ENCODE measurements at regions not wholly inside any gene's neighbourhood (a gene's known extent, or its start where the extent isn't known, plus 50 kb on each side); places are given as distances from the start of the nearest gene placed in this dataset.

DNA sequence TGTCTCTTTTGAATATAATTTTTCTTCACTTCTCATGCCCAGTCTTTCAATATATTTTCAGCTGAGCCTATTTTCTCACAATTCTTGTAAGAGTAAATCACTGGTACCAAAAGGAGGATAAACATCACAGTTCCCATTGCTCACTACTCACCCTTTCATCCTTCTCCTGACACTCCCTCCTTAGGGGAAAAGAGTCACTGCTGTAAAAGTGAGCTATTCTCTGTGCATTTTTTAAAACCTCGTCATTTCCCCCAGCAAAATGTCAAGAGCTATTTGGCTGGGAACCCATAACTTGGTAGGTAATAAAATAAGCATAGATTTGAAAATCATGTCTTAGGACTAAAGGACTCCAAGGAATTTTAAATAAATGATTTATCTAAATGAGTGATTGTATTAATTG, 340.1 kb upstream of the GYPC start:
- no peaks in the 10 kb centered on the region for H3K27me3 Mint-ChIP-seq
- H3K4me3 Mint-ChIP-seq = no peak overlapping the region
- no peak overlapping the region for H3K27ac Mint-ChIP-seq
- no peaks in the 10 kb centered on the region for H3K36me3 Mint-ChIP-seq (ENCODE audit: low read depth)
- H3K4me1 Mint-ChIP-seq (ENCODE audit: low read depth) = no peaks in the 10 kb centered on the region
- intact Hi-C loops (cut with micrococcal nuclease) = no loop called here
- no peaks in the 10 kb centered on the region for H3K9me3 Mint-ChIP-seq

GRCh38 chr2:126317790-126318431, 338.0 kb upstream of the GYPC start:
- intact Hi-C loops (cut with micrococcal nuclease) = no loop called here
- Mint-ChIP-seq H3K4me3 (no peak overlapping the region), H3K4me1 (ENCODE audit: low read depth) (no peaks in the 10 kb centered on the region), H3K27ac (no peak overlapping the region), H3K27me3 (no peaks in the 10 kb centered on the region), H3K9me3 (no peaks in the 10 kb centered on the region), H3K36me3 (ENCODE audit: low read depth) (no peaks in the 10 kb centered on the region)

DNA sequence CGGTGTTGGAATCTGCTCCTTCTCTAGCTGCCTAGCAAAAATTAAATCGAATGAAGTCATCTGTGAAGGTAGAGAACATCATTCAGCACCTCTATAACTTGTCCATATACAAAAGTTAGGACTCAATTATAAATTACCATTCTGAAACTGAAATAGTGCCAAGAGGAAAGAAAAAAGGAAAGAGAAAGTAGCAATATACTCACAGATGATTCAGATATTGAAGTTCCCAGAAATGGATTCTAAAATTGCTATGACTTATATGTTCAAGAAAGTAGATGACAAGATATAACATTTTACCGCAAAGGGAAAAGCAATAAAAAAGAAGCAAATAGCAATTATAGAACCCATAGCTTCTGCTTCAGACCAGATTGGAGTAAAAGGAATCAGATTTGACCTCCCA, 333.6 kb upstream of the GYPC start:
- no peaks in the 10 kb centered on the region for H3K4me1 Mint-ChIP-seq (ENCODE audit: low read depth)
- H3K36me3 Mint-ChIP-seq (ENCODE audit: low read depth) = no peaks in the 10 kb centered on the region
- no peaks in the 10 kb centered on the region for H3K9me3 Mint-ChIP-seq
- intact Hi-C loops (cut with micrococcal nuclease) = no loop called here
- no peaks in the 10 kb centered on the region for H3K27me3 Mint-ChIP-seq
- no peak overlapping the region for H3K4me3 Mint-ChIP-seq
- H3K27ac Mint-ChIP-seq = no peak overlapping the region

DNA sequence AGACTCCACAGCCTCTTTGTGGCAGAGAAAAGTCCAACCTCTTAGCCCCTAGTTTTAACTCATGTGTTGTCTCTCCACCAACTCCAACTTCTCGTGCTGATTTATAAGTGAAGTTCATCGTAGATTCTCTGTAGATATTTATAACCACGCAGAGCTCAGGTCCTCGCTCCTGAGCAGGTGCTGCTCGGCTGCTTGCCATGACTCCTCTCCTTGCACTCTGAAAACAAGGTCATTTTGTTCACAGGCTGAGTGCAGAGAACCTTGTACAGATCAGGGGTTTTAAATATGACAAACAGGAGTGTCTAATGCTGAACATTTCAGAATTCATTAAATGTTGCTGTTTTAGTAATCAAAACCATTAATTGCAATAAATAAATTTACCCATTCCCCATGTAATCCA, 330.8 kb upstream of the GYPC start:
- Mint-ChIP-seq H3K9me3 (peaks cover under 1% of the 10 kb centered on the region), H3K4me3 (no peak overlapping the region), H3K4me1 (ENCODE audit: low read depth) (no peaks in the 10 kb centered on the region), H3K27me3 (no peaks in the 10 kb centered on the region), H3K36me3 (ENCODE audit: low read depth) (no peaks in the 10 kb centered on the region), H3K27ac (no peak overlapping the region)
- intact Hi-C loops (cut with micrococcal nuclease) = no loop called here

GRCh38 chr2:126329173-126329572, 326.8 kb upstream of the GYPC start:
- Mint-ChIP-seq H3K27ac (no peak overlapping the region), H3K36me3 (ENCODE audit: low read depth) (no peaks in the 10 kb centered on the region), H3K9me3 (peaks cover 40% of the 10 kb centered on the region), H3K27me3 (no peaks in the 10 kb centered on the region), H3K4me1 (ENCODE audit: low read depth) (no peaks in the 10 kb centered on the region), H3K4me3 (no peak overlapping the region)
- intact Hi-C loops (cut with micrococcal nuclease) = no loop called here

GRCh38 chr2:126342457-126342856, 313.5 kb upstream of the GYPC start:
- no peaks in the 10 kb centered on the region for H3K27me3 Mint-ChIP-seq
- intact Hi-C loops (cut with micrococcal nuclease) = no loop called here
- H3K9me3 Mint-ChIP-seq = no peaks in the 10 kb centered on the region
- H3K4me1 Mint-ChIP-seq (ENCODE audit: low read depth) = no peaks in the 10 kb centered on the region
- H3K36me3 Mint-ChIP-seq (ENCODE audit: low read depth) = no peaks in the 10 kb centered on the region
- no peak overlapping the region for H3K4me3 Mint-ChIP-seq
- no peak overlapping the region for H3K27ac Mint-ChIP-seq

DNA sequence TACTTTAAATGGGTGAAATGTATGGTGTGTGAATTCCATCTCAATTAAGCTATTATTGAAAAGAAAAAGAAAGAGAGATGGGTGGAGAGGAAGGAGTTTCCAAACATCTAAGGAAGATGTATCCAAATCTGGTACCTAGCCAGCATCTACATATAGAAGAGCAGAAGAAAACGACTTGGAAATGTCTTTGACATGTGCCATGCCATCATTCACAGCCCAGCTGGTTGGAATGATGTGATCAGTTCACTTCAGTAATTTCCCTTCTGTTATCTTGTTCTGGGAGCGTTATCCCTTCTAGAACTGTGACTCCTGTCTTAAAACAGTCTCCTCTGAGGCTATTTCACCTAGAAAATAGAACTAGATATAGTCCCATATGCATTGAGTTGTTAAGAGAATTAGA, 312.8 kb upstream of the GYPC start:
- H3K4me3 Mint-ChIP-seq = no peak overlapping the region
- H3K4me1 Mint-ChIP-seq (ENCODE audit: low read depth) = no peaks in the 10 kb centered on the region
- no peak overlapping the region for H3K27ac Mint-ChIP-seq
- H3K27me3 Mint-ChIP-seq = no peaks in the 10 kb centered on the region
- intact Hi-C loops (cut with micrococcal nuclease) = no loop called here
- H3K9me3 Mint-ChIP-seq = no peaks in the 10 kb centered on the region
- H3K36me3 Mint-ChIP-seq (ENCODE audit: low read depth) = no peaks in the 10 kb centered on the region

DNA sequence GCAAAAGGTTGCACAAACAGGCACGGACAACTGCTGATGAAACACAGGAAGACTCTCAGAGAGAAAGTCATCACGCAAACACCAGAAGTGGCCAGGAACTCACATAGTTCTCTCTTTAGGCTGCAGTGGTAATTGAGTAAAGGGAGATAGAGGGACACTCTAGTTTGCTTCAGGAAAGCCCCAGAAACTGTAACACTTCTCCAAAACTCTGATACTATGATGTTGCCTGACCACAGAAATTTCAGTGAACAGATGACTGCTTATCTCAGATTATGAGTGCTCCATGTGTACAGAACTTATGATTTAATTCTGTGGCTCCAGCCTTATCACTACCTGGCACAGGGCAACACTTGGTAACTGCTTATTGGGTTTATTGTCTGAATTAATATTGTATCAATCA, 311.5 kb upstream of the GYPC start:
- no peak overlapping the region for H3K27ac Mint-ChIP-seq
- no peaks in the 10 kb centered on the region for H3K36me3 Mint-ChIP-seq (ENCODE audit: low read depth)
- no peaks in the 10 kb centered on the region for H3K9me3 Mint-ChIP-seq
- intact Hi-C loops (cut with micrococcal nuclease) = no loop called here
- no peak overlapping the region for H3K4me3 Mint-ChIP-seq
- H3K4me1 Mint-ChIP-seq (ENCODE audit: low read depth) = no peaks in the 10 kb centered on the region
- no peaks in the 10 kb centered on the region for H3K27me3 Mint-ChIP-seq

DNA sequence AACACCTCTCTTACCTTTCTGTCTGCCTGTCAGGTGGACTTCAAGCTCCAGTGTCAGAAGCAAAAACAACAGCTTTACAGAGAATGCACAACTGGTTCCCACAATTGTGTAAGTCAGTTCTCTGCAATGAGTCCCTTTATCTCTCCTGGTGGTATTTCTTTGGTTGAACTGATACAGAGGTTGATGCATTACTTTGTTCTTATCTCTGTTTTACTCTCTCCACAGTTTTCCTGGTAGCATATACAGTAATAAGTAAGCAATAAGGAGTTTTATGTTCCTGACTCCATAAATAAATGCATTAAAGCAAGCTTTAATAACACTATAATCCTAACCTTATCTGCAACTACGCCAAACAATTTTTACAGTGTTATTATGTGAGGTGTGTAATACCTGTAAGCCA, 310.3 kb upstream of the GYPC start:
- Mint-ChIP-seq H3K27ac (no peak overlapping the region), H3K4me1 (ENCODE audit: low read depth) (no peaks in the 10 kb centered on the region), H3K9me3 (no peaks in the 10 kb centered on the region), H3K4me3 (no peak overlapping the region), H3K36me3 (ENCODE audit: low read depth) (no peaks in the 10 kb centered on the region), H3K27me3 (no peaks in the 10 kb centered on the region)
- intact Hi-C loops (cut with micrococcal nuclease) = no loop called here

GRCh38 chr2:126356631-126357030, 299.3 kb upstream of the GYPC start:
- intact Hi-C loops (cut with micrococcal nuclease) = no loop called here
- Mint-ChIP-seq H3K4me3 (no peak overlapping the region), H3K27ac (no peak overlapping the region), H3K27me3 (no peaks in the 10 kb centered on the region), H3K4me1 (ENCODE audit: low read depth) (no peaks in the 10 kb centered on the region), H3K9me3 (no peaks in the 10 kb centered on the region), H3K36me3 (ENCODE audit: low read depth) (no peaks in the 10 kb centered on the region)

DNA sequence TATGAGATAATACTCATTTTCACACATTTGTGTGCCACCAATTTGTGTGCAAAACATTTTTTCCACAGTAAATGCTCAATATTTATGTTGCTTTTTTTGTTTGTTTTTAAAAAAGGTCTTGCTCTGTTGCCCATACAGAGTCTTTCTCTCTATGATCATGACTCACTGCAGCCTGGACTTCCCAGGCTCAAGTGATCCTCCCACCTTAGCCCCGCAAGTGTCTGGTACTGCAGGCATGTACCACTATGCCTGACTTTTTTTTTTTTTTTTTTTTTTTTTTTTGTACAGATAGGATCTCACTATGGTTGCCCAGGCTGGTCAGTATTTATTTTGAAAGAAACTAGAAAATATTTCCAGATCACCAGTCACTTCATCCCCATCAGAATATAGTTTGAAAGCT, 297.8 kb upstream of the GYPC start:
- H3K36me3 Mint-ChIP-seq (ENCODE audit: low read depth) = no peaks in the 10 kb centered on the region
- H3K4me1 Mint-ChIP-seq (ENCODE audit: low read depth) = no peaks in the 10 kb centered on the region
- H3K27ac Mint-ChIP-seq = no peak overlapping the region
- no peaks in the 10 kb centered on the region for H3K9me3 Mint-ChIP-seq
- intact Hi-C loops (cut with micrococcal nuclease) = loop anchor here (2.0 kb wide), 1 partner anchor 419 kb away; no protein-coding TSS in a partner anchor
- no peaks in the 10 kb centered on the region for H3K27me3 Mint-ChIP-seq
- H3K4me3 Mint-ChIP-seq = no peak overlapping the region

GRCh38 chr2:126359494-126359893, 296.5 kb upstream of the GYPC start:
- intact Hi-C loops (cut with micrococcal nuclease) = loop anchor here (2.0 kb wide), 1 partner anchor 417 kb away; no protein-coding TSS in a partner anchor
- Mint-ChIP-seq H3K27ac (no peak overlapping the region), H3K27me3 (no peaks in the 10 kb centered on the region)

DNA sequence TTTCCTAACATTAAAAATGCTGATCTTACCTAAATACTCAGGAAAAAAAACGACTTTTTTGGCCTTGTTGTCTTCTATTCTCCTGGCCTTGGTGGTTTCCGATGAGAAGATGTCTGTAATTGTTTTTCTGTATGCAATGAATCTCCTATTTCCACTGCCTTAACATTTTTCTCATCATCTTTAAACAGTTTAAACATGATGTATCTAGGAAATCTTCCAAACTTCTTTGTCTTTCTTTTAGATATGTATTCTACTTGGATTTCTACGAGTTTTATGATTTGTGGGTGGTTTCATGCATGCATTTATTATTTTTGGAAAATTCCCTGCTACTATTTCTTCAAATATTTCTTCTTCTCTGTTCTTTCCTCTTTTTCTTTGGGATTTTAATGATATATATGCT, 288.6 kb upstream of the GYPC start:
- Mint-ChIP-seq H3K9me3 (no peaks in the 10 kb centered on the region), H3K4me1 (ENCODE audit: low read depth) (no peaks in the 10 kb centered on the region), H3K36me3 (ENCODE audit: low read depth) (no peaks in the 10 kb centered on the region), H3K27me3 (no peaks in the 10 kb centered on the region), H3K4me3 (no peak overlapping the region), H3K27ac (no peak overlapping the region)
- intact Hi-C loops (cut with micrococcal nuclease) = no loop called here

More at GRCh38 chr2:126359494-126359893, 296.5 kb upstream of the GYPC start:
- no peaks in the 10 kb centered on the region for H3K9me3 Mint-ChIP-seq
- no peaks in the 10 kb centered on the region for H3K4me1 Mint-ChIP-seq (ENCODE audit: low read depth)
- no peaks in the 10 kb centered on the region for H3K36me3 Mint-ChIP-seq (ENCODE audit: low read depth)
- H3K4me3 Mint-ChIP-seq = no peak overlapping the region

GRCh38 chr2:126368758-126369157, 287.2 kb upstream of the GYPC start:
- no peaks in the 10 kb centered on the region for H3K36me3 Mint-ChIP-seq (ENCODE audit: low read depth)
- intact Hi-C loops (cut with micrococcal nuclease) = no loop called here

GRCh38 chr2:126370201-126370600, 285.8 kb upstream of the GYPC start:
- Mint-ChIP-seq H3K36me3 (ENCODE audit: low read depth) (no peaks in the 10 kb centered on the region), H3K27me3 (no peaks in the 10 kb centered on the region), H3K27ac (no peak overlapping the region), H3K4me3 (no peak overlapping the region), H3K9me3 (no peaks in the 10 kb centered on the region), H3K4me1 (ENCODE audit: low read depth) (no peaks in the 10 kb centered on the region)
- intact Hi-C loops (cut with micrococcal nuclease) = no loop called here

More at GRCh38 chr2:126368758-126369157, 287.2 kb upstream of the GYPC start:
- no peak overlapping the region for H3K27ac Mint-ChIP-seq
- H3K4me1 Mint-ChIP-seq (ENCODE audit: low read depth) = no peaks in the 10 kb centered on the region
- H3K27me3 Mint-ChIP-seq = no peaks in the 10 kb centered on the region
- no peaks in the 10 kb centered on the region for H3K9me3 Mint-ChIP-seq
- no peak overlapping the region for H3K4me3 Mint-ChIP-seq
